ENCODE measurements at regions not wholly inside any gene's neighbourhood (a gene's known extent, or its start where the extent isn't known, plus 50 kb on each side); places are given as distances from the start of the nearest gene placed in this dataset.
"Not testable (repeated sequence)": the region's sequence is repeated elsewhere in the genome, so short reads cannot be mapped to it uniquely, and the experiment has no call there.

DNA sequence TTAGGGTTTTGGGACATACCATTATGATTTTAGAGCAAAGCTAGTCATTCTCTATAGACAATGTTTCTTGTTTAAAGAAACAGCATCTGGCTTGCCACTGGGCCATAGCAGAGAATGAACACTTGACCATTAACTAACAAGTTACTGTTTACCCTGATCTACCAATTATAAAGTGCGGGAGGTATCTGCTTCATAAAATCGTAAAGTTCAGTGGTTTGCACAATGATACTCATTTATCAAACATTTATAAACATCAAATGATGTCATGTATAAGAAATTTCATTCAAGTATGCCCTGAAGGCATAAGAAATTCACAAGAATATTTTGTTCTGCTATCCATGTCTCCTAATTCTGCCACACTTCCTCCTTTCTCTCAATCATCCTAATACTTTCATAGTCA lies 139.2 kb downstream of the PCDH20 start:
- Histone ChIP-seq H3K36me3 (no peaks in the 10 kb centered on the region), H3K4me3 (no peak overlapping the region), H3K9me3 (peaks cover 0 to 12% (median 0%) of the 10 kb centered on the region in 12 donors), H3K4me1 (no peaks in the 10 kb centered on the region), H3K27me3 (no peaks in the 10 kb centered on the region), H3K27ac (no peak overlapping the region)
- DNase-seq (no peak), ATAC-seq (no peak)
- TF ChIP-seq, protein P1, sequence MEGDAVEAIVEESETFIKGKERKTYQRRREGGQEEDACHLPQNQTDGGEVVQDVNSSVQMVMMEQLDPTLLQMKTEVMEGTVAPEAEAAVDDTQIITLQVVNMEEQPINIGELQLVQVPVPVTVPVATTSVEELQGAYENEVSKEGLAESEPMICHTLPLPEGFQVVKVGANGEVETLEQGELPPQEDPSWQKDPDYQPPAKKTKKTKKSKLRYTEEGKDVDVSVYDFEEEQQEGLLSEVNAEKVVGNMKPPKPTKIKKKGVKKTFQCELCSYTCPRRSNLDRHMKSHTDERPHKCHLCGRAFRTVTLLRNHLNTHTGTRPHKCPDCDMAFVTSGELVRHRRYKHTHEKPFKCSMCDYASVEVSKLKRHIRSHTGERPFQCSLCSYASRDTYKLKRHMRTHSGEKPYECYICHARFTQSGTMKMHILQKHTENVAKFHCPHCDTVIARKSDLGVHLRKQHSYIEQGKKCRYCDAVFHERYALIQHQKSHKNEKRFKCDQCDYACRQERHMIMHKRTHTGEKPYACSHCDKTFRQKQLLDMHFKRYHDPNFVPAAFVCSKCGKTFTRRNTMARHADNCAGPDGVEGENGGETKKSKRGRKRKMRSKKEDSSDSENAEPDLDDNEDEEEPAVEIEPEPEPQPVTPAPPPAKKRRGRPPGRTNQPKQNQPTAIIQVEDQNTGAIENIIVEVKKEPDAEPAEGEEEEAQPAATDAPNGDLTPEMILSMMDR (IDR thresholded peaks at IDR 0.05) = no peak
- TF ChIP-seq POLR2A (IDR thresholded peaks at IDR 0.05) = no peak
- 83 to 91% (median 85%) methylated on average over 2 of the region's 2 CpGs for WGBS, 4 donors
- intact Hi-C loops (cut with DNase I) = no loop called here

GRCh38 chr13:61275736-61276135 lies 139.9 kb downstream of the PCDH20 start:
- no peak for ATAC-seq
- Histone ChIP-seq H3K27me3 (no peaks in the 10 kb centered on the region), H3K36me3 (no peaks in the 10 kb centered on the region), H3K4me3 (no peak overlapping the region), H3K9me3 (peaks cover 0 to 18% (median under 1%) of the 10 kb centered on the region in 12 donors), H3K4me1 (no peaks in the 10 kb centered on the region), H3K27ac (no peak overlapping the region)
- DNase-seq = no peak
- TF ChIP-seq, protein P1 (IDR thresholded peaks at IDR 0.05) = no peak
- TF ChIP-seq POLR2A (IDR thresholded peaks at IDR 0.05) = no peak
- intact Hi-C loops (cut with DNase I) = no loop called here
- 25 to 47% (median 44%) methylated on average over 2 of the region's 2 CpGs for WGBS, 4 donors

DNA sequence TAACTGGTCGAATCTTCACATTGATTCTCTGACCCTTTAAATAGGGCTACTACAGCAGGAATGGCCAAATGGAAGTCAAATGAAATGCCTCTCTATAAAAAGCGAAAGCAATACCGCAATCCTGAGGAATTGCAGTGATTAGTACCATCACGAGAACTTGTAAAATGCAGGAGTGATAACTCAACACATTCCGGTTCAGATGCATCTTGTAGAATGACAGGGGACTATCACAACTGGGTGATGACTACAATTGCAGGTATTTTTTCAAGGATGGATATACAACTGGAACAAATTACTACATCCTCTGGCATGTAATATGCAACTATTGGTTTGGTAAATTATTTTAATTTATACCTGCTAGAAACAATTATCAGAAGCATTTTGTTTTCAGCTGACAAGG lies 140.4 kb downstream of the PCDH20 start:
- Histone ChIP-seq H3K36me3 (no peaks in the 10 kb centered on the region), H3K27me3 (no peaks in the 10 kb centered on the region), H3K27ac (no peak overlapping the region), H3K4me3 (no peak overlapping the region), H3K4me1 (no peaks in the 10 kb centered on the region), H3K9me3 (peaks cover 0 to 15% (median under 1%) of the 10 kb centered on the region in 12 donors)
- WGBS, 4 donors = 83 to 95% (median 87%) methylated on average over 5 of the region's 5 CpGs
- no peak for TF ChIP-seq POLR2A (IDR thresholded peaks at IDR 0.05)
- TF ChIP-seq, protein P1 (IDR thresholded peaks at IDR 0.05) = no peak
- ATAC-seq (no peak), DNase-seq (no peak)
- intact Hi-C loops (cut with DNase I) = no loop called here

DNA sequence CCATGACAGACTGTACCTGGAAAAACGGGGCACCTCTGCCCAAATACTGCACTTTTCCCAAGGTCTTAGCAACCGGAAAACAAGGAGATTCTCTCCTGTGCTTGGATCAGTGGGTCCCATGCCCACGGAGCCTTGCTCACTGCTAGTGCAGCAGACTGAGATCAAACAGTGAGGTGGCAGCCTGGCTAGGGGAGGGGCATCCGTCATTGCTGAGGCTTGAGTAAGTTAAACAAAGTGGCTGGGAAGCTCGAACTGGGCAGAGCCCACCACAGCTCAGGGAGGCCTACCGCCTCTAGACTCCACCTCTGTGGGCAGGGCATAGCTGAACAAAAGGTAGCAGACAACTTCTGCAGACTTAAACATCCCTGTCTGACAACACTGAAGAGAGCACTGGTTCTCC lies 148.8 kb downstream of the PCDH20 start:
- DNase-seq, ATAC-seq: not testable (repeated sequence)
- 82 to 89% (median 86%) methylated on average over 5 to 6 of the region's 6 CpGs for WGBS, 4 donors

DNA sequence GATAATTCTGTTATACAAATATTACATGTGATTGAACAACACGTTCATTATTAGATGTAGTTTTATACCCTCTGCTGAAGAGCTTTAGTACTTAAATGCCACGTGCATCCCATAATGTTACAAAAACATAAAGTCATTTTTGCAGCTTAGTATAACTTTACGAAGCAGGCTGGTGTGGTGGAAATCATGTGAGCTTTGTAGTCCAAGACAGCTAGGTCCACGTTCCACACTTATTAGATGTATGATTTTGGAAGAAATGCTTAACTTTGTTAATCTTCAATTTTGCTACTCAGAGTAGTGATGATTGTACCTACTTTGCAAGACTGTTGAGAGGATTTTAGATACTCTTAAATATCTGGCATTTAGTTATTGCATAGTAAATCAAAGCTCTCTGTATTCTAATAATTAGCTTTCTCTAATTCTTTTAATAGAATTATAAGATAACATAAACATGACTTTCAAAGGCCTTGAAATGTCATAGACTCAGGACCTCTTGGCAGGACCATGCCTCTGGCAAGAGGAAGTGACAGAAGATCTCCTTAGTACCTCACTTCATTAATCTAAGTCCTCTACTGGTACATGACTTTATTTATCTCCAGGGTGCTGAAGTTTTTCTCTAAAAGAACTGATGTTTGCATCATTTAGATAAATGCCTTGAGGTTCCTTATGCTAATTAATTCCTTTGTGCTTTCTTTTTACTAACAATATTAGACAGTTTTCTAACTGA lies 153.7 kb downstream of the PCDH20 start:
- WGBS, 4 donors = 75 to 81% (median 78%) methylated on average over 4 of the region's 4 CpGs
- Histone ChIP-seq H3K4me1 (no peaks in the 10 kb centered on the region), H3K27ac (no peak overlapping the region), H3K36me3 (no peaks in the 10 kb centered on the region), H3K4me3 (no peak overlapping the region), H3K9me3 (no peaks in the 10 kb centered on the region), H3K27me3 (no peaks in the 10 kb centered on the region)
- no peak for DNase-seq
- TF ChIP-seq, protein P1 (IDR thresholded peaks at IDR 0.05) = no peak
- TF ChIP-seq POLR2A (IDR thresholded peaks at IDR 0.05) = no peak
- intact Hi-C loops (cut with DNase I) = no loop called here
- ATAC-seq = no peak

More for the DNA sequence above, 148.8 kb downstream of the PCDH20 start:
- H3K4me1 ChIP-seq; H3K27me3 ChIP-seq; H3K4me3 ChIP-seq; H3K36me3 ChIP-seq; H3K27ac ChIP-seq; intact Hi-C loops (cut with DNase I): not testable (repeated sequence)
- peaks cover 0 to 28% (median 2%) of the 10 kb centered on the region in 12 donors for H3K9me3 ChIP-seq

Data from heart left ventricle (tissue), 16 donors.